GM23338 (cell line): ENCODE measurements at regions not wholly inside any gene's neighbourhood (a gene's known extent, or its start where the extent isn't known, plus 50 kb on each side); places are given as distances from the start of the nearest gene placed in this dataset.

Experiments
- ATAC-seq: fragments of 200-7000 bp; cut with Tn5 transposase; 3 replicates; pipeline ENCODE4 v1.9.1; 2020
- DNase-seq: peaks from one replicate; pipeline ENCODE4 v3.0.0-alpha.2; 2015; ENCODE audit warnings: low spot score
- H2AFZ ChIP-seq: fragments of 200-600 bp; sonication (generic); 2 replicates; pipeline ENCODE4 v1.8.0; 2016; ENCODE audit warnings: antibody characterized with exemption, mild to moderate bottlenecking, moderate library complexity
- H3F3A ChIP-seq: fragments of 200-600 bp; sonication (generic); replicated peaks from 2 replicates; pipeline ENCODE4 v1.8.0; 2017; ENCODE audit warnings: antibody characterized with exemption, mixed run types, low read depth
- H3K27ac ChIP-seq: fragments of 200-600 bp; sonication (generic); 2 replicates; pipeline ENCODE4 v1.6.1; 2016; ENCODE audit warnings: low read depth
- H3K27me3 ChIP-seq: fragments of 200-600 bp; sonication (generic); 2 replicates; pipeline ENCODE4 v1.8.0; 2016; ENCODE audit warnings: mild to moderate bottlenecking, mixed run types, moderate library complexity; ENCODE audit not compliant: insufficient read depth
- H3K36me3 ChIP-seq: fragments of 200-600 bp; sonication (generic); 2 replicates; pipeline ENCODE4 v1.8.0; 2016; ENCODE audit warnings: mild to moderate bottlenecking; ENCODE audit not compliant: insufficient read depth
- H3K4me1 ChIP-seq: fragments of 200-600 bp; sonication (generic); 2 replicates; pipeline ENCODE4 v1.8.0; 2016; ENCODE audit warnings: mild to moderate bottlenecking, moderate library complexity; ENCODE audit not compliant: insufficient read depth
- H3K4me2 ChIP-seq: fragments of 200-600 bp; sonication (generic); 2 replicates; pipeline ENCODE4 v1.7.1; 2017; ENCODE audit warnings: mixed run types
- H3K4me3 ChIP-seq: fragments of 200-600 bp; sonication (generic); 2 replicates; pipeline ENCODE4 v1.6.1; 2016; ENCODE audit warnings: mixed run types
- H3K79me2 ChIP-seq: fragments of 200-600 bp; sonication (generic); replicated peaks from 2 replicates; pipeline ENCODE4 v1.8.0; 2017; ENCODE audit warnings: mild to moderate bottlenecking; ENCODE audit not compliant: insufficient read depth
- H3K9me2 ChIP-seq: fragments of 200-600 bp; sonication (generic); 2 replicates; pipeline ENCODE4 v1.8.0; 2017; ENCODE audit not compliant: insufficient read depth
- H4K20me1 ChIP-seq: fragments of 200-600 bp; sonication (generic); replicated peaks from 2 replicates; pipeline ENCODE4 v1.8.0; 2017; ENCODE audit warnings: mild to moderate bottlenecking; ENCODE audit not compliant: insufficient read depth
- H3K27ac Mint-ChIP-seq: 2 replicates; pipeline ENCODE4 v1.8.0; 2020; ENCODE audit warnings: inconsistent platforms, mild to moderate bottlenecking, moderate library complexity, mixed read lengths
- H3K27me3 Mint-ChIP-seq: 3 replicates; pipeline ENCODE4 v1.8.0; 2022; ENCODE audit warnings: low read depth, mild to moderate bottlenecking, moderate library complexity, mixed read lengths, inconsistent platforms; ENCODE audit not compliant: insufficient read depth, poor library complexity
- H3K36me3 Mint-ChIP-seq: 3 replicates; pipeline ENCODE4 v1.8.0; 2021; ENCODE audit warnings: low read depth, mild to moderate bottlenecking, inconsistent platforms, moderate library complexity, mixed read lengths
- H3K4me1 Mint-ChIP-seq: 3 replicates; pipeline ENCODE4 v1.8.0; 2020; ENCODE audit warnings: mild to moderate bottlenecking, inconsistent platforms, mixed read lengths
- H3K4me3 Mint-ChIP-seq: 3 replicates; pipeline ENCODE4 v1.8.0; 2021; ENCODE audit warnings: moderate library complexity, mild to moderate bottlenecking, inconsistent platforms, mixed read lengths
- H3K9me3 Mint-ChIP-seq: 3 replicates; pipeline ENCODE4 v1.8.0; 2020; ENCODE audit warnings: moderate library complexity, mild to moderate bottlenecking, inconsistent platforms, mixed read lengths
- CREB1 ChIP-seq: fragments of 250-450 bp; sonication (Bioruptor Pico); IDR thresholded peaks from 2 replicates; pipeline ENCODE4 v1.5.0; 2020; ENCODE audit warnings: low read depth, mild to moderate bottlenecking, moderate library complexity
- CTCF ChIP-seq, 2 experiments: fragments of 200-600 bp in 1 of 2; sonication (generic) in 1 of 2; conservative IDR thresholded peaks; 2 replicates each; pipeline versions ENCODE4 v1.5.1 to v1.6.1; 2016 to 2017; ENCODE audit warnings: antibody characterized with exemption in 2 of 2, low read depth in 2 of 2, mild to moderate bottlenecking in 2 of 2, moderate library complexity in 1 of 2
- ETS1 ChIP-seq: IDR thresholded peaks from 2 replicates; pipeline ENCODE4 v1.6.1; 2016; ENCODE audit warnings: antibody characterized with exemption
- EZH2 ChIP-seq: fragments of 200-600 bp; sonication (generic); IDR thresholded peaks from one replicate; pipeline ENCODE4 v1.8.0; 2017; ENCODE audit warnings: antibody characterized with exemption, mild to moderate bottlenecking, low read depth; ENCODE audit not compliant: unreplicated experiment
- EZH2phosphoT487 ChIP-seq: fragments of 200-600 bp; sonication (generic); IDR thresholded peaks from one replicate; pipeline ENCODE4 v1.8.1; 2018; ENCODE audit warnings: antibody characterized with exemption; ENCODE audit not compliant: unreplicated experiment
- NANOG ChIP-seq: IDR thresholded peaks from 2 replicates; pipeline ENCODE4 v1.6.1; 2016; ENCODE audit warnings: antibody characterized with exemption, borderline replicate concordance
- POLR2AphosphoS5 ChIP-seq: IDR thresholded peaks from 2 replicates; pipeline ENCODE4 v1.6.1; 2016; ENCODE audit warnings: antibody characterized with exemption, low read depth
- STAT1 ChIP-seq: IDR thresholded peaks from one replicate; pipeline ENCODE4 v1.6.1; 2016; ENCODE audit warnings: antibody characterized with exemption; ENCODE audit not compliant: unreplicated experiment
- ZNF114 ChIP-seq: fragments of 250-450 bp; sonication (Bioruptor Pico); IDR thresholded peaks from 2 replicates; pipeline ENCODE4 v1.5.0; 2020; ENCODE audit warnings: mild to moderate bottlenecking, moderate library complexity
- ZNF331 ChIP-seq: fragments of 250-450 bp; sonication (Bioruptor Pico); IDR thresholded peaks from 2 replicates; pipeline ENCODE4 v1.5.0; 2020; ENCODE audit warnings: low read depth, mild to moderate bottlenecking, moderate library complexity

- ATAC-seq (no peak), DNase-seq (no peak)
- no peak overlapping the region for H3K27ac Mint-ChIP-seq
Measured at GRCh38 chr4:164357957-164358356, 396.0 kb upstream of the SMIM31 start.

GRCh38 chr4:164358400-164358799 lies 395.5 kb upstream of the SMIM31 start:
- H3K27me3 ChIP-seq: no peaks in the 10 kb centered on the region
- no peaks in the 10 kb centered on the region for H3K79me2 ChIP-seq
- Mint-ChIP-seq H3K27me3 (no peaks in the 10 kb centered on the region), H3K4me1 (no peaks in the 10 kb centered on the region), H3K4me3 (no peak overlapping the region), H3K36me3 (no peaks in the 10 kb centered on the region), H3K9me3 (no peaks in the 10 kb centered on the region), H3K27ac (no peak overlapping the region)
- DNase-seq (no peak), ATAC-seq (no peak)
- no peak overlapping the region for H2AFZ ChIP-seq
- H3F3A ChIP-seq: no peaks in the 10 kb centered on the region
- H3K4me2 ChIP-seq: no peak overlapping the region
- no peaks in the 10 kb centered on the region for H3K4me1 ChIP-seq
- no peaks in the 10 kb centered on the region for H3K36me3 ChIP-seq
- no peaks in the 10 kb centered on the region for H3K9me2 ChIP-seq
- H3K27ac ChIP-seq: no peak overlapping the region
- no peak overlapping the region for H3K4me3 ChIP-seq
- H4K20me1 ChIP-seq: no peaks in the 10 kb centered on the region
- no peak for TF ChIP-seq POLR2AphosphoS5

More at GRCh38 chr4:164357957-164358356, 396.0 kb upstream of the SMIM31 start:
- Histone ChIP-seq H3K27me3 (no peaks in the 10 kb centered on the region), H4K20me1 (no peaks in the 10 kb centered on the region), H3K27ac (no peak overlapping the region), H3K79me2 (no peaks in the 10 kb centered on the region), H3K9me2 (no peaks in the 10 kb centered on the region), H3K4me2 (no peak overlapping the region), H2AFZ (no peak overlapping the region), H3K4me3 (no peak overlapping the region), H3F3A (no peaks in the 10 kb centered on the region), H3K36me3 (no peaks in the 10 kb centered on the region), H3K4me1 (no peaks in the 10 kb centered on the region)
- no peak for TF ChIP-seq ETS1
- no peak for TF ChIP-seq CTCF (conservative IDR thresholded peaks at IDR 0.05; ENCODE audit: low read depth in 2 of 2)
- no peak for TF ChIP-seq ZNF114 (CRISPR knock-in tag)
- no peak for TF ChIP-seq STAT1
- H3K36me3 Mint-ChIP-seq: no peaks in the 10 kb centered on the region
- no peaks in the 10 kb centered on the region for H3K27me3 Mint-ChIP-seq
- no peak overlapping the region for H3K4me3 Mint-ChIP-seq
- H3K4me1 Mint-ChIP-seq: no peaks in the 10 kb centered on the region
- H3K9me3 Mint-ChIP-seq: no peaks in the 10 kb centered on the region

- H3K36me3 Mint-ChIP-seq: no peaks in the 10 kb centered on the region
- no peaks in the 10 kb centered on the region for H3F3A ChIP-seq
- H2AFZ ChIP-seq: no peak overlapping the region
- H3K4me3 Mint-ChIP-seq: no peak overlapping the region
- no peak overlapping the region for H3K4me2 ChIP-seq
- no peaks in the 10 kb centered on the region for H3K79me2 ChIP-seq
- no peaks in the 10 kb centered on the region for H3K9me2 ChIP-seq
- H3K27me3 ChIP-seq: no peaks in the 10 kb centered on the region
- H4K20me1 ChIP-seq: no peaks in the 10 kb centered on the region
- no peak overlapping the region for H3K4me3 ChIP-seq
- no peaks in the 10 kb centered on the region for H3K27me3 Mint-ChIP-seq
- H3K9me3 Mint-ChIP-seq: no peaks in the 10 kb centered on the region
- H3K36me3 ChIP-seq: no peaks in the 10 kb centered on the region
- no peak for ATAC-seq
- no peaks in the 10 kb centered on the region for H3K4me1 Mint-ChIP-seq
- no peak for DNase-seq
- no peak overlapping the region for H3K27ac Mint-ChIP-seq
- H3K27ac ChIP-seq: no peak overlapping the region
- no peaks in the 10 kb centered on the region for H3K4me1 ChIP-seq
- TF ChIP-seq CREB1 (no peak), STAT1 (no peak), EZH2 (no peak), POLR2AphosphoS5 (no peak), CTCF (conservative IDR thresholded peaks at IDR 0.05; ENCODE audit: low read depth in 2 of 2) (no peak), NANOG (no peak), EZH2phosphoT487 (no peak), ZNF331 (CRISPR knock-in tag) (no peak), ZNF114 (CRISPR knock-in tag) (no peak)
Measured at GRCh38 chr4:164359881-164360280, 394.1 kb upstream of the SMIM31 start.
